ENCODE measurements at regions not wholly inside any gene's neighbourhood (a gene's known extent, or its start where the extent isn't known, plus 50 kb on each side); places are given as distances from the start of the nearest gene placed in this dataset.

- ChIA-PET CTCF (no interaction called here), POLR2A (no interaction called here), RAD21 (ENCODE audit: low non-redundant PET in 1 of 2, low total read pairs in 2 of 2, uncharacterized antibody in 2 of 2, unreplicated experiment in 2 of 2) (no interaction called here)
- Histone ChIP-seq H3K79me2 (ENCODE audit: insufficient read depth, low read length) (no peaks in the 10 kb centered on the region), H4K20me1 (ENCODE audit: insufficient read depth) (no peaks in the 10 kb centered on the region), H2AFZ (ENCODE audit: low read depth, low read length, poor library complexity, severe bottlenecking) (no peak overlapping the region), H3K9me2 (ENCODE audit: insufficient read depth) (no peaks in the 10 kb centered on the region), H3K4me2 (ENCODE audit: low read length) (no peak overlapping the region), H3K4me3 (replicated peaks in 1 of 2; ENCODE audit: low read depth in 1 of 2, low read length in 2 of 2) (no peak overlapping the region), H3K27ac (ENCODE audit: low read depth, low read length) (no peak overlapping the region), H3K27me3 (ENCODE audit: insufficient read depth, low read length) (no peaks in the 10 kb centered on the region), H3K4me1 (ENCODE audit: control insufficient read depth in 1 of 2, insufficient read depth in 2 of 2, low read length in 2 of 2) (no peaks in the 10 kb centered on the region), H3K36me3 (ENCODE audit: control insufficient read depth in 1 of 2, insufficient read depth in 2 of 2, low read length in 2 of 2) (no peaks in the 10 kb centered on the region), H3K9me3 (ENCODE audit: control insufficient read depth in 1 of 2, insufficient read depth in 1 of 2, low read depth in 1 of 2, low read length in 2 of 2) (no peaks in the 10 kb centered on the region), H3K9ac (ENCODE audit: low read length) (no peak overlapping the region)
- intact Hi-C loops (cut with micrococcal nuclease) = no loop called here
- TF ChIP-seq POLR2AphosphoS5 (IDR thresholded peaks at IDR 0.05; ENCODE audit: low read depth, low read length) = no peak
- no peak for TF ChIP-seq JUND (IDR thresholded peaks at IDR 0.05)
- TF ChIP-seq CTCF (IDR thresholded peaks at IDR 0.05 in 2 of 3, conservative IDR thresholded peaks at IDR 0.05 in 1 of 3; ENCODE audit: borderline replicate concordance in 1 of 3, insufficient read depth in 1 of 3, low read depth in 2 of 3, low read length in 2 of 3) = no peak
- TF ChIP-seq SRF (IDR thresholded peaks at IDR 0.05; ENCODE audit: low read depth) = no peak
- DNase-seq (ENCODE audit: low read depth, low spot score) (no peak), ATAC-seq (no peak)
- no TSS peak for BruUV-seq (replicated peaks)
Observed at GRCh38 chr15:53208751-53209150, 418.6 kb upstream of the ONECUT1 start.

DNA sequence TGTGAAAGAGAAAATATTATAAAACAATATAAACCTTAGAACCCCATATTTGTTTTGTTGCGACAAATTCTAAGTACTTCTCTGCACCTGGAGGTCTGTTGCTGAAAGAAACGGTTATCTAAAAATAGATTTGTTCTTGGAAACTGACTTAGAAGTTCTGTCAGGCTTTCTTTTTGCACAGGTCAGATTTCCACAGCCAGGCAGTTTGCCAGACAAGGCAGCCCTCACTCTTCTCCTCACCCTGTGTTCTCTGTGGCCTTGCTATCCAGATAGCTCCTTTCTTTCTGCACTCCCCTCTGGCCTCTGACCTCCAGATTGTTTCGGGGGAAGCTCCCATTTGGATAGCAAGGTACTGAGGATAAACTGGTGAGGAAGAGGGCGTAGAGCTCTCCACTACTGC is 413.3 kb upstream of the ONECUT1 start:
- ChIA-PET RAD21 (ENCODE audit: low non-redundant PET in 1 of 2, low total read pairs in 2 of 2, uncharacterized antibody in 2 of 2, unreplicated experiment in 2 of 2) (no interaction called here), POLR2A (no interaction called here), CTCF (no interaction called here)
- no peak overlapping the region for H3K9ac ChIP-seq (ENCODE audit: low read length)
- intact Hi-C loops (cut with micrococcal nuclease) = no loop called here
- BruUV-seq (replicated peaks) = no TSS peak
- H3K9me3 ChIP-seq (ENCODE audit: control insufficient read depth in 1 of 2, insufficient read depth in 1 of 2, low read depth in 1 of 2, low read length in 2 of 2) = no peaks in the 10 kb centered on the region
- H2AFZ ChIP-seq (ENCODE audit: low read depth, low read length, poor library complexity, severe bottlenecking) = no peak overlapping the region
- no peaks in the 10 kb centered on the region for H3K36me3 ChIP-seq (ENCODE audit: control insufficient read depth in 1 of 2, insufficient read depth in 2 of 2, low read length in 2 of 2)
- no peaks in the 10 kb centered on the region for H3K79me2 ChIP-seq (ENCODE audit: insufficient read depth, low read length)
- no peaks in the 10 kb centered on the region for H3K9me2 ChIP-seq (ENCODE audit: insufficient read depth)
- no peak for ATAC-seq
- TF ChIP-seq, protein P1, sequence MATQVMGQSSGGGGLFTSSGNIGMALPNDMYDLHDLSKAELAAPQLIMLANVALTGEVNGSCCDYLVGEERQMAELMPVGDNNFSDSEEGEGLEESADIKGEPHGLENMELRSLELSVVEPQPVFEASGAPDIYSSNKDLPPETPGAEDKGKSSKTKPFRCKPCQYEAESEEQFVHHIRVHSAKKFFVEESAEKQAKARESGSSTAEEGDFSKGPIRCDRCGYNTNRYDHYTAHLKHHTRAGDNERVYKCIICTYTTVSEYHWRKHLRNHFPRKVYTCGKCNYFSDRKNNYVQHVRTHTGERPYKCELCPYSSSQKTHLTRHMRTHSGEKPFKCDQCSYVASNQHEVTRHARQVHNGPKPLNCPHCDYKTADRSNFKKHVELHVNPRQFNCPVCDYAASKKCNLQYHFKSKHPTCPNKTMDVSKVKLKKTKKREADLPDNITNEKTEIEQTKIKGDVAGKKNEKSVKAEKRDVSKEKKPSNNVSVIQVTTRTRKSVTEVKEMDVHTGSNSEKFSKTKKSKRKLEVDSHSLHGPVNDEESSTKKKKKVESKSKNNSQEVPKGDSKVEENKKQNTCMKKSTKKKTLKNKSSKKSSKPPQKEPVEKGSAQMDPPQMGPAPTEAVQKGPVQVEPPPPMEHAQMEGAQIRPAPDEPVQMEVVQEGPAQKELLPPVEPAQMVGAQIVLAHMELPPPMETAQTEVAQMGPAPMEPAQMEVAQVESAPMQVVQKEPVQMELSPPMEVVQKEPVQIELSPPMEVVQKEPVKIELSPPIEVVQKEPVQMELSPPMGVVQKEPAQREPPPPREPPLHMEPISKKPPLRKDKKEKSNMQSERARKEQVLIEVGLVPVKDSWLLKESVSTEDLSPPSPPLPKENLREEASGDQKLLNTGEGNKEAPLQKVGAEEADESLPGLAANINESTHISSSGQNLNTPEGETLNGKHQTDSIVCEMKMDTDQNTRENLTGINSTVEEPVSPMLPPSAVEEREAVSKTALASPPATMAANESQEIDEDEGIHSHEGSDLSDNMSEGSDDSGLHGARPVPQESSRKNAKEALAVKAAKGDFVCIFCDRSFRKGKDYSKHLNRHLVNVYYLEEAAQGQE (IDR thresholded peaks at IDR 0.05; ENCODE audit: low read depth) = no peak
- TF ChIP-seq MAX (IDR thresholded peaks at IDR 0.05) (no peak), ZFX (IDR thresholded peaks at IDR 0.05) (no peak), JUND (IDR thresholded peaks at IDR 0.05) (no peak), SP1 (IDR thresholded peaks at IDR 0.05; ENCODE audit: low read depth) (no peak), POLR2A (IDR thresholded peaks at IDR 0.05; ENCODE audit: borderline replicate concordance, extremely low read depth, insufficient read depth, insufficient read length) (no peak), EGR1 (IDR thresholded peaks at IDR 0.05; ENCODE audit: low read depth) (no peak), POLR2AphosphoS5 (IDR thresholded peaks at IDR 0.05; ENCODE audit: low read depth, low read length) (no peak)
- DNase-seq (ENCODE audit: low read depth, low spot score) = no peak
- H3K4me3 ChIP-seq (replicated peaks in 1 of 2; ENCODE audit: low read depth in 1 of 2, low read length in 2 of 2) = no peak overlapping the region
- no peak overlapping the region for H3K4me2 ChIP-seq (ENCODE audit: low read length)
- H4K20me1 ChIP-seq (ENCODE audit: insufficient read depth) = no peaks in the 10 kb centered on the region
- H3K27me3 ChIP-seq (ENCODE audit: insufficient read depth, low read length) = 0 out of 2 replicates have a peak, but pooled peaks cover under 1% of the 10 kb centered on the region
- H3K27ac ChIP-seq (ENCODE audit: low read depth, low read length) = no peak overlapping the region
- no peaks in the 10 kb centered on the region for H3K4me1 ChIP-seq (ENCODE audit: control insufficient read depth in 1 of 2, insufficient read depth in 2 of 2, low read length in 2 of 2)
